ENCODE measurements at regions not wholly inside any gene's neighbourhood (a gene's known extent, or its start where the extent isn't known, plus 50 kb on each side); places are given as distances from the start of the nearest gene placed in this dataset.

DNA sequence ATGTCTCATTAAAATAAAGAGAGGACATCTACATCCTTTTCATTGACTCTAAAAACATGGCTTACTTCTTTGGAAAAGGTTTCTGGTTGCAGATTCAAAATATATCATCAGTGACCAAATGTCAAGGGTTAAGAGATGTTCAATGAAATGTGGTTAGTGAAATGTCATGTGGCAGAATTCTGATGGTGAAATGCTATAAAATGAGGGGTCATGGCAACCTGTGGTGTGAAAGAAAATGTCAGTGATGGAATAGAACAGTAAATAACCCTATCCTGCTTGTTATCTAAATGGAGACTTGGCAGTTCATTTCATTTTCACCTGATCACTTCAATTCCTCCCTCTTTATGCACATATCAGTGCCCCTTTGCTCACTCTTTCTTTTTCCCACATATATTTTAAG is 79.4 kb downstream of the TFPI2 start:
- no peak for TF ChIP-seq RELA (CRISPR knock-in tag; IDR thresholded peaks at IDR 0.05)
- TF ChIP-seq MBNL3 (CRISPR knock-in tag; conservative IDR thresholded peaks at IDR 0.05) = no peak
- TF ChIP-seq HIC2 (CRISPR knock-in tag; IDR thresholded peaks at IDR 0.05; ENCODE audit: low read depth) = no peak

Data from HepG2 (cell line).